Caco-2 (cell line): ENCODE measurements at regions not wholly inside any gene's neighbourhood (a gene's known extent, or its start where the extent isn't known, plus 50 kb on each side); places are given as distances from the start of the nearest gene placed in this dataset.

ENCODE experiments used
- BruUV-seq: library from RNA; stranded (reverse); fragments of 400-500 nt; replicated peaks from 2 replicates; lab custom pipeline; 2021; lab: Mats Ljungman, UMichigan
- CTCF ChIA-PET: fragments of 300-600 bp; sonication (Branson Sonifier 250); formaldehyde crosslinking; loops from one replicate; lab custom pipeline; 2022; ENCODE audit warnings: antibody characterized with exemption; lab: Charles Lee
- POLR2A ChIA-PET: fragments of 300-600 bp; sonication (Branson Sonifier 250); formaldehyde crosslinking; loops from one replicate; lab custom pipeline; 2022; ENCODE audit warnings: antibody characterized with exemption; lab: Charles Lee
- DNase-seq, 2 experiments: peaks; one replicate each; pipeline versions ENCODE4 v3.0.0 to v3.0.0-alpha.2; 2020 to 2022
- H3K27me3 ChIP-seq: replicated peaks from 2 replicates; pipeline ENCODE4 v1.6.0; 2011; ENCODE audit warnings: low read length; ENCODE audit not compliant: control insufficient read depth, insufficient read depth
- H3K36me3 ChIP-seq: 2 replicates; pipeline ENCODE4 v1.5.1; 2011; ENCODE audit warnings: low read length; ENCODE audit not compliant: control insufficient read depth, insufficient read depth
- H3K4me1 ChIP-seq: fragments of 250-450 bp; sonication (Bioruptor Pico); 2 replicates; pipeline ENCODE4 v1.5.1; 2020; ENCODE audit warnings: mild to moderate bottlenecking
- H3K4me3 ChIP-seq: 2 replicates; pipeline ENCODE4 v1.5.1; 2011; ENCODE audit warnings: low read depth, mild to moderate bottlenecking, control low read depth, low read length
- H3K9me3 ChIP-seq: fragments of 250-450 bp; sonication (Bioruptor Pico); 2 replicates; pipeline ENCODE4 v1.5.1; 2020; ENCODE audit warnings: mild to moderate bottlenecking, moderate library complexity
- H3K27ac Mint-ChIP-seq: one replicate; pipeline ENCODE4 v1.8.0; 2022; ENCODE audit warnings: mixed read lengths; ENCODE audit not compliant: unreplicated experiment
- H3K27me3 Mint-ChIP-seq: one replicate; pipeline ENCODE4 v1.8.0; 2022; ENCODE audit warnings: mixed read lengths; ENCODE audit not compliant: insufficient read depth, unreplicated experiment
- H3K36me3 Mint-ChIP-seq: one replicate; pipeline ENCODE4 v1.8.0; 2022; ENCODE audit warnings: mild to moderate bottlenecking, mixed read lengths; ENCODE audit not compliant: insufficient read depth, unreplicated experiment
- H3K4me1 Mint-ChIP-seq: one replicate; pipeline ENCODE4 v1.8.0; 2022; ENCODE audit warnings: low read depth, mixed read lengths; ENCODE audit not compliant: unreplicated experiment
- H3K4me3 Mint-ChIP-seq: one replicate; pipeline ENCODE4 v1.8.0; 2022; ENCODE audit warnings: mild to moderate bottlenecking, moderate library complexity, mixed read lengths; ENCODE audit not compliant: unreplicated experiment
- H3K9me3 Mint-ChIP-seq: one replicate; pipeline ENCODE4 v1.8.0; 2022; ENCODE audit warnings: mixed read lengths; ENCODE audit not compliant: unreplicated experiment
- intact Hi-C: fragments of 100-400 bp; cut with micrococcal nuclease; formaldehyde crosslinking; loops from one replicate; pipeline ENCODE4 v1.10.0; 2022; ENCODE audit not compliant: unreplicated experiment
- TF ChIP-seq, protein P1 (sequence below), 2 experiments: fragments of 200-600 bp in 1 of 2; IDR thresholded peaks; 1 replicate in 1 of 2; 2 replicates in 1 of 2; pipeline versions ENCODE4 v1.5.1 to v1.8.0; 2011 to 2022; ENCODE audit warnings: antibody characterized with exemption in 1 of 2, control low read depth in 1 of 2, inconsistent platforms in 1 of 2, low read depth in 1 of 2, low read length in 1 of 2, mild to moderate bottlenecking in 1 of 2, moderate library complexity in 1 of 2; ENCODE audit not compliant: insufficient read depth in 1 of 2, severe bottlenecking in 1 of 2, unreplicated experiment in 1 of 2

DNA sequence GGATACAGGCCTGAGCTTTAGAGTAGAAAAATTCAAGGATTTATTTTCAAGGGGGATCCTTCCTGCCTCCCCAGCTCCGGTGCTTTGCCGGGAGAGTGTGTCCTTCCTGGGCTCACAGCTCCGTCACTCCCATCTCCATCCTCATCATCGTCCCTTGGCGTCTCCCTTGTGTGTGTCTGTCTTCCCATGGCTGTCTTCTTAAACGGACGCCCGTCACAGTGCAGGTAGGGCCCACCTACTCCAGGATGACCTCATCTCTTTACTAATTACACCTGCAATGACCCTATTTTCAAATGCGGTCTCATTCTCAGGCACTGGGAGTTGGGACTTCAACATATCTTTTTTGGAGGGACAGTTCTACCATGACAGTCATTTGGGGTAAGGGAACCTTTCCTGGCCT, 320.3 kb upstream of the C1orf174 start:
- H3K27ac Mint-ChIP-seq = no peak overlapping the region
- no peak for DNase-seq
- H3K36me3 Mint-ChIP-seq = no peaks in the 10 kb centered on the region
- no peak overlapping the region for H3K4me3 ChIP-seq
- H3K4me1 ChIP-seq = no peaks in the 10 kb centered on the region
- no peaks in the 10 kb centered on the region for H3K9me3 Mint-ChIP-seq
- peaks cover 9% of the 10 kb centered on the region for H3K27me3 Mint-ChIP-seq
- H3K27me3 ChIP-seq = no peaks in the 10 kb centered on the region
- no peaks in the 10 kb centered on the region for H3K36me3 ChIP-seq
- no peaks in the 10 kb centered on the region for H3K9me3 ChIP-seq
- ChIA-PET POLR2A (no interaction called here), CTCF (no interaction called here)
- no peak overlapping the region for H3K4me3 Mint-ChIP-seq
- no peaks in the 10 kb centered on the region for H3K4me1 Mint-ChIP-seq
- TF ChIP-seq, protein P1, sequence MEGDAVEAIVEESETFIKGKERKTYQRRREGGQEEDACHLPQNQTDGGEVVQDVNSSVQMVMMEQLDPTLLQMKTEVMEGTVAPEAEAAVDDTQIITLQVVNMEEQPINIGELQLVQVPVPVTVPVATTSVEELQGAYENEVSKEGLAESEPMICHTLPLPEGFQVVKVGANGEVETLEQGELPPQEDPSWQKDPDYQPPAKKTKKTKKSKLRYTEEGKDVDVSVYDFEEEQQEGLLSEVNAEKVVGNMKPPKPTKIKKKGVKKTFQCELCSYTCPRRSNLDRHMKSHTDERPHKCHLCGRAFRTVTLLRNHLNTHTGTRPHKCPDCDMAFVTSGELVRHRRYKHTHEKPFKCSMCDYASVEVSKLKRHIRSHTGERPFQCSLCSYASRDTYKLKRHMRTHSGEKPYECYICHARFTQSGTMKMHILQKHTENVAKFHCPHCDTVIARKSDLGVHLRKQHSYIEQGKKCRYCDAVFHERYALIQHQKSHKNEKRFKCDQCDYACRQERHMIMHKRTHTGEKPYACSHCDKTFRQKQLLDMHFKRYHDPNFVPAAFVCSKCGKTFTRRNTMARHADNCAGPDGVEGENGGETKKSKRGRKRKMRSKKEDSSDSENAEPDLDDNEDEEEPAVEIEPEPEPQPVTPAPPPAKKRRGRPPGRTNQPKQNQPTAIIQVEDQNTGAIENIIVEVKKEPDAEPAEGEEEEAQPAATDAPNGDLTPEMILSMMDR (IDR thresholded peaks at IDR 0.05; ENCODE audit: insufficient read depth in 1 of 2, low read depth in 1 of 2, low read length in 1 of 2, severe bottlenecking in 1 of 2, unreplicated experiment in 1 of 2) = no peak
- intact Hi-C loops = no loop called here
- no TSS peak for BruUV-seq

DNA sequence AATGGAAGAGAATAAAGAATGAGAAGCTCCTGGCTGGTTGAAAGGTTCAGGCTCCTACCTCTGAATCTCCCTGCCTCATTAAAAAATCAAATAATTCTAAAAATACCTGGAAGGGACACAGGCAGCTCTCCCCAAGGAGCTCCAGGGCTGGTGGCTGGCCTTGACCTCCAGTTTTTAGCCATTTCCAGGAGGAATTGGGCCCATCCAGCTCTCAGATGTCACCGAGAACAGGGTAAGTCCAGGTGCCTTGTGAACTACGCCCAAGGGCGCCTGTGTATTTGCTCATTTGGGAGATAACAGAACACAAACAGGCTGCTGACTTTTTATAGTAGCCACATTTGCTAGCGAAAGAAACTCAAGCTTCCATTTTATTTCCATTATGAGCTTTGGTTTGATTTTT, 321.0 kb upstream of the C1orf174 start:
- Mint-ChIP-seq H3K4me1 (no peaks in the 10 kb centered on the region), H3K36me3 (no peaks in the 10 kb centered on the region), H3K27ac (no peak overlapping the region), H3K9me3 (no peaks in the 10 kb centered on the region), H3K27me3 (peaks cover 4% of the 10 kb centered on the region), H3K4me3 (no peak overlapping the region)
- Histone ChIP-seq H3K27me3 (no peaks in the 10 kb centered on the region), H3K4me1 (no peaks in the 10 kb centered on the region), H3K9me3 (no peaks in the 10 kb centered on the region), H3K36me3 (no peaks in the 10 kb centered on the region), H3K4me3 (no peak overlapping the region)
- ChIA-PET POLR2A (no interaction called here), CTCF (no interaction called here)
- TF ChIP-seq, protein P1 (IDR thresholded peaks at IDR 0.05; ENCODE audit: insufficient read depth in 1 of 2, low read depth in 1 of 2, low read length in 1 of 2, severe bottlenecking in 1 of 2, unreplicated experiment in 1 of 2) = no peak
- no TSS peak for BruUV-seq
- intact Hi-C loops = no loop called here
- DNase-seq = no peak

DNA sequence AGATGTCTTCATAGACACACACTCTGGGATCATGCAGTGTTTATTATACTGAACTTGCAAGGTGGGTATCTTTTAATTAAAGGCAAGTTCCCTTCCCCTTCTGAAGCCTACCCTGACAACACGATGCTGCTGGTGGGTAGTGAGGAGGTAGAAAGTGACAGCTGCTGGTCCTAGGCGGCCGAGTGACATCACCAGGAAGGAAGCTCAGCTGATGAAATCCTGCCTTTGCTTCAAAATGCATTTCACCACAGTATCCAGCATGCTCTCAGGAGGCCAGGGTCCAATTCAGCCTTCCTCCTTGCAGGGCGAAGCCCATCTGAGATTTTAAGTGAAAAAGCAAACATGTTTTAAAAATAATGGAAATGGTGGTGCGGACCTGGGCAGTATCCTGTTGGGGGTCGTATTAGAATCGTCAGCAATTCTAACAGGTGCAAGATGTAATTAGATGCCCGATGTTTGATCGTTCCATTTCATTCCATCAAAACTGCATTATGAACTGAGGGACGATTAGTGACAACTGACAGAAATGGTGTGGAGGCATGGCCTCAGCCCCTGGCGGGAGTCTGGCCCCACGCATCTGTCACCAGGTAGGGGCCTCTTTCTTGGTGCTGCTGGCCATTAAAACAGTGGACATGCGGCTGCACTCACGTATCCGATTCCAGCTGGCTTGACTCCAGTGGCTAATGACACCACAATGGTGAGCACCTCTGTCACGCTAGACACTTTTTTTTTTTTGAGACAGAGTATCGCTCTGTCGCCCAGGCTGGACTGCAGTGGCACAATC, 324.8 kb upstream of the C1orf174 start:
- Mint-ChIP-seq H3K27me3 (peaks cover 3% of the 10 kb centered on the region), H3K27ac (no peak overlapping the region), H3K36me3 (no peaks in the 10 kb centered on the region), H3K4me1 (no peaks in the 10 kb centered on the region), H3K4me3 (no peak overlapping the region), H3K9me3 (no peaks in the 10 kb centered on the region)
- H3K4me3 ChIP-seq = no peak overlapping the region
- no peaks in the 10 kb centered on the region for H3K27me3 ChIP-seq
- TF ChIP-seq, protein P1 (IDR thresholded peaks at IDR 0.05; ENCODE audit: insufficient read depth in 1 of 2, low read depth in 1 of 2, low read length in 1 of 2, severe bottlenecking in 1 of 2, unreplicated experiment in 1 of 2) = no peak
- no peaks in the 10 kb centered on the region for H3K4me1 ChIP-seq
- H3K9me3 ChIP-seq = no peaks in the 10 kb centered on the region
- DNase-seq = no peak
- intact Hi-C loops = no loop called here
- ChIA-PET POLR2A (no interaction called here), CTCF (no interaction called here)
- H3K36me3 ChIP-seq = no peaks in the 10 kb centered on the region
- BruUV-seq = no TSS peak
